Tibial artery (tissue), 4 donors: ENCODE measurements at regions not wholly inside any gene's neighbourhood (a gene's known extent, or its start where the extent isn't known, plus 50 kb on each side); places are given as distances from the start of the nearest gene placed in this dataset.

Experiments used
- DNase-seq, 2 donors: peaks; one replicate each; pipeline ENCODE4 v3.0.0-alpha.2; 2019
- H3K27ac ChIP-seq, 2 donors: fragments of 200-600 bp; sonication (generic) in 1 of 2; 1 replicate in 1 of 2; 2 replicates in 1 of 2; pipeline ENCODE4 v1.5.1; 2018 to 2019; ENCODE audit warnings: mild to moderate bottlenecking in 1 of 2
- H3K27me3 ChIP-seq, 2 donors: fragments of 200-600 bp; sonication (generic) in 1 of 2; one replicate each; pipeline versions ENCODE4 v1.5.1 to v1.6.0; 2016 to 2019
- H3K36me3 ChIP-seq, 3 donors: fragments of 200-600 bp; sonication (generic) in 2 of 3; one replicate each; pipeline ENCODE4 v1.5.1; 2016 to 2019; ENCODE audit warnings: mild to moderate bottlenecking in 2 of 3
- H3K4me1 ChIP-seq, 4 donors: fragments of 200-600 bp; sonication (generic) in 2 of 4; 1 replicate in 3 of 4; 2 replicates in 1 of 4; pipeline ENCODE4 v1.5.1; 2016 to 2019
- H3K4me3 ChIP-seq, 2 donors: fragments of 200-600 bp; sonication (generic) in 1 of 2; 1 replicate in 1 of 2; 2 replicates in 1 of 2; pipeline ENCODE4 v1.5.1; 2018 to 2019; ENCODE audit warnings: mild to moderate bottlenecking in 2 of 2
- H3K9me3 ChIP-seq, 3 donors: fragments of 200-600 bp; sonication (generic) in 1 of 3; one replicate each; pipeline ENCODE4 v1.5.1; 2016 to 2019
- intact Hi-C: fragments of 100-400 bp; cut with DNase I; formaldehyde crosslinking; loops from one replicate; pipeline ENCODE4 v1.15.0; 2023; ENCODE audit warnings: low total_unique reads
- TF ChIP-seq, protein P1 (sequence below), 2 experiments: fragments of 200-600 bp in 1 of 2; fragments of 450-650 bp in 1 of 2; IDR thresholded peaks; one replicate each; pipeline ENCODE4 v1.5.1; 2017 to 2019; ENCODE audit warnings: antibody characterized with exemption in 2 of 2, mild to moderate bottlenecking in 1 of 2, moderate library complexity in 1 of 2

DNA sequence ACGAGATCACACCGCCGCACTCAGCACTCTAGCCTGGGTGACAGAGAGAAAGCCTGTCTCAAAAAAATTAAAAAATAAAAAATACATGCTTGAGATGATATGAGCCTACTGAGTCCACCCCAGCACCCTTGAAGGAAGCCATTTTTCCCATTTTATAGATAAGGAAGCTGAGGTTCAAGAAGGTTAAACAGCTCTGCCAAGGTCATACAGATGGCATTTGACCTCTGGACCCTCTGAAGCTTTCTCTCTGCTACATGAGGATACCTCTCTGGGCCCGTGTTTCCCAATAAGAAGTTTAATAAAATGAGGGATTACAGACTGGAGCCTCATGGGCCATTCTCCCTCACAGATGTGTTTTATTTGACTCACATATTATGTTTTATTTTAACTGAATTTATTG is 53.9 kb upstream of the PNMA1 start:
- H3K27me3 ChIP-seq, result no peaks in the 10 kb centered on the region
- H3K9me3 ChIP-seq, result no peaks in the 10 kb centered on the region
- H3K36me3 ChIP-seq, result no peaks in the 10 kb centered on the region
- H3K4me3 ChIP-seq, result no peak overlapping the region
- intact Hi-C loops, result no loop called here
- DNase-seq, result no peak
- H3K27ac ChIP-seq, result no peak overlapping the region
- TF ChIP-seq, protein P1, sequence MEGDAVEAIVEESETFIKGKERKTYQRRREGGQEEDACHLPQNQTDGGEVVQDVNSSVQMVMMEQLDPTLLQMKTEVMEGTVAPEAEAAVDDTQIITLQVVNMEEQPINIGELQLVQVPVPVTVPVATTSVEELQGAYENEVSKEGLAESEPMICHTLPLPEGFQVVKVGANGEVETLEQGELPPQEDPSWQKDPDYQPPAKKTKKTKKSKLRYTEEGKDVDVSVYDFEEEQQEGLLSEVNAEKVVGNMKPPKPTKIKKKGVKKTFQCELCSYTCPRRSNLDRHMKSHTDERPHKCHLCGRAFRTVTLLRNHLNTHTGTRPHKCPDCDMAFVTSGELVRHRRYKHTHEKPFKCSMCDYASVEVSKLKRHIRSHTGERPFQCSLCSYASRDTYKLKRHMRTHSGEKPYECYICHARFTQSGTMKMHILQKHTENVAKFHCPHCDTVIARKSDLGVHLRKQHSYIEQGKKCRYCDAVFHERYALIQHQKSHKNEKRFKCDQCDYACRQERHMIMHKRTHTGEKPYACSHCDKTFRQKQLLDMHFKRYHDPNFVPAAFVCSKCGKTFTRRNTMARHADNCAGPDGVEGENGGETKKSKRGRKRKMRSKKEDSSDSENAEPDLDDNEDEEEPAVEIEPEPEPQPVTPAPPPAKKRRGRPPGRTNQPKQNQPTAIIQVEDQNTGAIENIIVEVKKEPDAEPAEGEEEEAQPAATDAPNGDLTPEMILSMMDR (IDR thresholded peaks at IDR 0.05), result no peak
- H3K4me1 ChIP-seq, result peaks cover 0 to 88% (median 56%) of the 10 kb centered on the region in 4 donors

DNA sequence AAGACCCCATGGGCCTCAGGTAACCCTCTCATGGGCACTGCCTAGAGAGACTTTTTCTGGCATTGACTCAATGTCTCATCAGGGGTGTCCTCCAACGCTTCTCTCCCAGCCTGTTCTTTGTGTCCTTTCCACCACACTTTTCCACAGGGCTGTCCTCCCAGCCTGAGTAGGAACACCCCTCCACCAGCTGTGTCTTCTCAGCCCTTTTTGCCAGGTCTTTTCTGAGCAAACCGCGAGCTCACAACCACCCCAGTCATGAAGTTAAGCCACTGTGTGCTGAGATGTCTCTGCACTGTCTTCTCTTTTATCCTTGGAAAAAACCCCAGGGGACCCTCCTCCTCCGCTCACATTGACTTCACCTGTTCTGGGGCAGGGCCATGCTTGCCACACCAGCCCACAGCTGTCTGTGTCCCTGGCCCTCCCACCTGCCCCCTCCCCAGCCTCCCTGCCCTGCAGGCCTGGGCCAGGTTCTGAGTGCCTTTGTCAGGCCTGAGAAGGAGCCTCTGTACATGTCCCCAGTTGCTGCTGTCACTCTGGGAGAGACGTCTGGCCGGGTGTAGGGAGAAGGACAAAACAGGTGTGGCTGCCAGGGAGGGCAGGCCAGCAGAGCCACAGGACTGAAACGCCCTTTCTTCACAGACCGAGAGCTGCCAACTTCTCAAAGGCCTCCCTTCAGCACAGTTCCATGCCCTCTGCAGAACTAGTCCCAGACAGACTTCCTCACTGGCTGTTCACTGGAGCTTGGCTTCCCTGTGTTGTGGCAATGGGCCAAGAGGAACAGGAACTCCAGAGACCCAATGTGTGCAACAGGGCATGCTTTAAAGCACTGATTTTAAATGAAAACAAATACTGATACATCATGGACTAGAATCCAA is 50.5 kb upstream of the PNMA1 start:
- no peak overlapping the region for H3K4me3 ChIP-seq
- no peaks in the 10 kb centered on the region for H3K27me3 ChIP-seq
- intact Hi-C loops, result no loop called here
- peaks cover 0 to 87% (median 58%) of the 10 kb centered on the region in 4 donors for H3K4me1 ChIP-seq
- no peaks in the 10 kb centered on the region for H3K36me3 ChIP-seq
- H3K27ac ChIP-seq, result peak overlapping the region; percentile 54 to 59
- TF ChIP-seq, protein P1 (IDR thresholded peaks at IDR 0.05), result no peak
- no peaks in the 10 kb centered on the region for H3K9me3 ChIP-seq
- peak; percentile 81 to 86 for DNase-seq
